Bronchial epithelial cell (primary cell): ENCODE measurements at regions not wholly inside any gene's neighbourhood (a gene's known extent, or its start where the extent isn't known, plus 50 kb on each side); places are given as distances from the start of the nearest gene placed in this dataset.

ENCODE experiments used
- DNase-seq: peaks from one replicate; pipeline ENCODE4 v3.0.0-alpha.2; 2010; ENCODE audit warnings: low read depth
- FAIRE-seq: peaks from 2 replicates; lab custom pipeline; 2011; peaks lifted over from hg19 to GRCh38; lab: Jason Lieb, UNC
- H3K27me3 ChIP-seq: 2 replicates; pipeline ENCODE4 v1.5.1; 2011; ENCODE audit warnings: low read length; ENCODE audit not compliant: control insufficient read depth, insufficient read depth
- H3K36me3 ChIP-seq: 2 replicates; pipeline ENCODE4 v1.5.1; 2011; ENCODE audit warnings: low read length; ENCODE audit not compliant: control insufficient read depth, insufficient read depth
- H3K4me3 ChIP-seq: 2 replicates; pipeline ENCODE4 v1.5.1; 2011; ENCODE audit warnings: mild to moderate bottlenecking, low read depth, low read length, control low read depth
- TF ChIP-seq, protein P1 (sequence below): IDR thresholded peaks from 2 replicates; pipeline ENCODE4 v1.5.1; 2011; ENCODE audit warnings: mild to moderate bottlenecking, moderate library complexity, low read length, control low read depth, inconsistent platforms; ENCODE audit not compliant: insufficient read depth, severe bottlenecking

DNA sequence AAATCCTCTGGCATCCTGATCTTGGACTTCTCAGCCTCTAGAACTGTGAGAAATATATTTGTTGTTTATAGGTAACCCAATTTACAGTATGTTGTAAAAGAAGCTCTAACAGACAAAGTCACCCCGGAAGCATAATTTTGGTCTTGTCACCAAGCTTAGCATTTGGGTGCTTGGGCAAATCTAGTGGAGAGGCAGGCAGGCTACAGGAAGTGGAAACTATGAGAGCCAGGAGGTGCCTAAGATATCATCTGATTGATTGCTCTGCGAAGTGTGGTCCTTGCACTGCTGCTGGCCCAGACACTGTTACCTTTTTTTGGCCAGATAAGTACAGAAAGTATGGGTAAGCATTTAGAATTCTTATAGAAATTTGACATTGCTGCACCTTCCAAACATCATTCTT lies 102.9 kb downstream of the CDC42EP3 start:
- FAIRE-seq (no peak), DNase-seq (no peak)
- H3K27me3 ChIP-seq = no peaks in the 10 kb centered on the region
- TF ChIP-seq, protein P1, sequence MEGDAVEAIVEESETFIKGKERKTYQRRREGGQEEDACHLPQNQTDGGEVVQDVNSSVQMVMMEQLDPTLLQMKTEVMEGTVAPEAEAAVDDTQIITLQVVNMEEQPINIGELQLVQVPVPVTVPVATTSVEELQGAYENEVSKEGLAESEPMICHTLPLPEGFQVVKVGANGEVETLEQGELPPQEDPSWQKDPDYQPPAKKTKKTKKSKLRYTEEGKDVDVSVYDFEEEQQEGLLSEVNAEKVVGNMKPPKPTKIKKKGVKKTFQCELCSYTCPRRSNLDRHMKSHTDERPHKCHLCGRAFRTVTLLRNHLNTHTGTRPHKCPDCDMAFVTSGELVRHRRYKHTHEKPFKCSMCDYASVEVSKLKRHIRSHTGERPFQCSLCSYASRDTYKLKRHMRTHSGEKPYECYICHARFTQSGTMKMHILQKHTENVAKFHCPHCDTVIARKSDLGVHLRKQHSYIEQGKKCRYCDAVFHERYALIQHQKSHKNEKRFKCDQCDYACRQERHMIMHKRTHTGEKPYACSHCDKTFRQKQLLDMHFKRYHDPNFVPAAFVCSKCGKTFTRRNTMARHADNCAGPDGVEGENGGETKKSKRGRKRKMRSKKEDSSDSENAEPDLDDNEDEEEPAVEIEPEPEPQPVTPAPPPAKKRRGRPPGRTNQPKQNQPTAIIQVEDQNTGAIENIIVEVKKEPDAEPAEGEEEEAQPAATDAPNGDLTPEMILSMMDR = no peak
- no peaks in the 10 kb centered on the region for H3K36me3 ChIP-seq
- H3K4me3 ChIP-seq = no peak overlapping the region

DNA sequence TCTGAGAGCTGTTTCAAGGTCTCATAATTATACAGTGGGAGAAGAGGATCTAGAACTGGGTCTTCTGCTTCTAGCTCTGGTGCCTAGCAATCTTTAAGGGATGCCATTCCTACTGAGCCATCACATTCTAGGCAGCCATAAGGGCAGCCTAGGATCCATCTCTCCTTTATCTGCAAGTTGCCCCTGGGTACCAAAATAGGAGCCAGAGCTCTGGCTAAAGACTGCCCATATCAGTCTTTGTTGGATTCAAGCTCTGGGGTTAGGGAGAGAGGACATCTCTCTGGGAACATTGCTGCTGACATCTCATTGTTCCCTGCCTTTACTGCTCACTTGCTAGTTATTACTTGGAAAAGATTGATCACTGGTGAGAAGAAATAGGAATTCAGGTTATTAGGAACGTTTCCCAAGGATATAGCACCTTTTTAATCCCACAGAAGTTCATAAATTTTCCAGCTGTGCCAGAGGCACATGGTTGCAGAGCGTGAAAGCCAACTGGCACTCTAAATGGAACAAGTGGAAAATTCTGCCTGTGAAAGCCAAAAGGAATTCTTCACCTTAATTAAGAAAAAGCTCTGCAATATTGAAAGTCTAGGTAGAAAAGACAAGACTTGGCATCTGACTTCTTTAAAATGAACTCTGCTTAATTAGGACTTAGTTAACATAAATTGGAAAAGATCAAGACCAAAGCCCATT lies 102.2 kb downstream of the CDC42EP3 start:
- FAIRE-seq (no peak), DNase-seq (no peak)
- Histone ChIP-seq H3K36me3 (no peaks in the 10 kb centered on the region), H3K27me3 (no peaks in the 10 kb centered on the region), H3K4me3 (no peak overlapping the region)
- TF ChIP-seq, protein P1 = no peak

DNA sequence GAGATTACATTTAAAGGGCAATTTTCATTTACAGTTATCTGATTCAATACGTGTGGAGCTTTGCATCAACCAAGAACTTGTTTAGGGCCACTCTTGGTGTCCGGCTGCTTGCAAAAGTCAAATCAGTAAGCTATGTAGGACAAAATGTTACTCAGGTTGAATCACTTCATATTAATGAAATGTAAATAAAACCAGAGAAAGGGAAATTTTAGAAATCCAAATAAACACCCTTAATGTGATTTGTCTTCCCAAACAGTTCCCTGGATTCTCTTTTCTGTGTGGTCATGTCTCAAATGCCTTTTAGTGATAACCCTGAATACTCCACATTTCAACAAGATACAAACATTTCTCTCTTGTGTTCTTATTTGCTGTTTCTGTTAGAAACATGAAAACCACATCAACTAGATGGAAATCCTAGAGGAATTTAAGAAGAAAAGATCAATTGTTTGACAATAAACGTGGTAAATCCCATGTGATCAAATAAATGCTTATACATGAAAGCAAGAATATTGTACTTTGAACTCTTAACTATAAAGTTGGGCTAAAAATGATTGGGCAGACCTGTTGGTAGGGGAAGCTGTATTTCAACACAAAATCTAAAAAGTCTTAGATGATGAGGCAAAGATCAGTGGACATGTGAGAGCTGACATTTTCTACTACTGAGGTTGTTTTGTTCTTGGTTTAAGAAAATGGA lies 101.3 kb downstream of the CDC42EP3 start:
- H3K4me3 ChIP-seq = no peak overlapping the region
- no peaks in the 10 kb centered on the region for H3K27me3 ChIP-seq
- H3K36me3 ChIP-seq = no peaks in the 10 kb centered on the region
- DNase-seq (peak; percentile 58), FAIRE-seq (no peak)
- TF ChIP-seq, protein P1 = no peak

DNA sequence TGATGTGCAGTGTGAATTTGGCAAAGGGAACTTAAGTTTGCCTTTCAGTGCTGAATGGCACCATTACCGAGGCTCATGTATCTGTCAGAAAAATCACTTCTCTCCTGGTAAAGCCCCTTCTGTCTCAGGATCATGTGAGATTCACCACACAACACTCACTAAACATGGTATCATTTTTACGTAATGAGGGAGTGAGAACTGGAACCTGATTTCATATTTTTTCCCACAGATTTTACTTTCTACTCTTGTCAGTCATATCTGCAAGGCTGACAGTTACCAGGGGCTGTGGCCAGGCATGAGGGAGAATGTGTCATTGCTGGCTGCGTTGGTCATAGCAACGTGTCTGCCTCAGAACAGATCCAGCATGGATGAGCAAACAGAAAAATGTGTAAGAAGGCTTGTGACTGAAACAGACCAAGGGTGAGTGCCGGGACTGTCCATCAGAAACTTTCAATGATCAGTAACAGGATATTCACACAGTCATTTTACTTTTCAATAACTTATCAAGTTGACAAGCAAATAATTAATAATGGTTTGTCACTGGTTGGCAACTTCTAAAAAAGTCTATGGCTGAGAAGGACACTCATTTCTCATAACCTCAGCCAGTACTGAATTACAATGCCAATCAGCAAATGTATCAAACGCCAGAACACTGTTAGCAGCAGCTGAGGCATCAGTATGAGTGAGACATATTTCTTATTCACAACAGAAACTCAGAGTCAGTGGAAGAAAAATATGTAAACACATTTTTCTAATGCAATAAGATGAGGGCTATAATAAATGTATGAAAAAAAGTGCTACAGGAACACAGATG lies 100.5 kb downstream of the CDC42EP3 start:
- H3K27me3 ChIP-seq = no peaks in the 10 kb centered on the region
- FAIRE-seq (no peak), DNase-seq (peak; percentile 96)
- no peak overlapping the region for H3K4me3 ChIP-seq
- TF ChIP-seq, protein P1 = no peak
- no peaks in the 10 kb centered on the region for H3K36me3 ChIP-seq

DNA sequence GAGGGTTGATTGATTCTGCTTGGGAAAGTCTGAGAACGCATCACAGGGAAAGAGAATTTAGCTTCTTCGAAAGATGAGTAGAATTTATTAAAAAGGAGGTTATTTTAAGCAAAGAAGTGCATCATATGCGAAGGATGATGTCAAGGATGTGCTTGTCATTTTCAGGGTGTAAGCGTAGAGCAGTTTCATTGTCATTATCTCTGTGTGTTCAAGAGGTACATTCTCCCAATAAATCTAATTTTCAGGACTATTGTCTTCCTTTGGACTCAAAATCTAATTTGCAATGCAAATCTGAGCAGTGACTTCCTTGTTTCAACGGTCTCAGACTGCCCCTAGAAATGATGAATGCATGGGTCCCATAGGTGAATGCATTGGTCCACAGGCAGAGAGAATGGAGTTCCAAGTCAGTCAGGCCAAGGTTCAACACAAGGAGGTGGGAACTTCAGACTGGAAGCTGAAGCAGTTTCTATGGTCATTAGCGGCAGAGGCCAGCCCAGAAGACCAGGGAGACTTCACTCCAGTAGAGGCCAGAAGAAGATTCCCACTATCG lies 99.8 kb downstream of the CDC42EP3 start:
- TF ChIP-seq, protein P1 = no peak
- no peak for DNase-seq
- Histone ChIP-seq H3K36me3 (no peaks in the 10 kb centered on the region), H3K27me3 (no peaks in the 10 kb centered on the region), H3K4me3 (no peak overlapping the region)
- no peak for FAIRE-seq
